ENCODE measurements at regions not wholly inside any gene's neighbourhood (a gene's known extent, or its start where the extent isn't known, plus 50 kb on each side); places are given as distances from the start of the nearest gene placed in this dataset.

GRCh38 chr20:23188377-23189169 lies 102.4 kb upstream of the CD93 start:
- no peak for TF ChIP-seq POLR2AphosphoS5 (IDR thresholded peaks at IDR 0.05; ENCODE audit: low read depth)
- no peak for TF ChIP-seq CTCF (conservative IDR thresholded peaks at IDR 0.05; ENCODE audit: low read depth in 2 of 2)
- no peak for TF ChIP-seq REST (IDR thresholded peaks at IDR 0.05; ENCODE audit: unreplicated experiment)
- TF ChIP-seq EZH2 (IDR thresholded peaks at IDR 0.05; ENCODE audit: low read depth, unreplicated experiment), result no peak
- no peak for TF ChIP-seq EZH2phosphoT487 (IDR thresholded peaks at IDR 0.05; ENCODE audit: unreplicated experiment)
- no peak for TF ChIP-seq ZNF462 (CRISPR knock-in tag; IDR thresholded peaks at IDR 0.05)
- no peak for TF ChIP-seq ETS1 (IDR thresholded peaks at IDR 0.05)
- no peak for TF ChIP-seq ZNF114 (CRISPR knock-in tag; IDR thresholded peaks at IDR 0.05)
- no peak for TF ChIP-seq CREB1 (CRISPR knock-in tag; IDR thresholded peaks at IDR 0.05; ENCODE audit: low read depth)
- TF ChIP-seq JUNB (IDR thresholded peaks at IDR 0.05; ENCODE audit: unreplicated experiment), result no peak
- no peak for TF ChIP-seq ZNF331 (CRISPR knock-in tag; IDR thresholded peaks at IDR 0.05; ENCODE audit: low read depth)
